K562 (cell line): ENCODE measurements at regions not wholly inside any gene's neighbourhood (a gene's known extent, or its start where the extent isn't known, plus 50 kb on each side); places are given as distances from the start of the nearest gene placed in this dataset.

Experiments used
- ATAC-seq: fragments of 200-7000 bp; cut with Tn5 transposase; 3 replicates; pipeline ENCODE4 v1.9.1; 2020; ENCODE audit warnings: moderate library complexity
- BruUV-seq: library from RNA; stranded (reverse); fragments of 400-500 nt; replicated peaks from 2 replicates; lab custom pipeline; 2021; lab: Mats Ljungman, UMichigan
- CTCF ChIA-PET: fragments of 300-600 bp; formaldehyde crosslinking; extraction: SDS; loops from one replicate; lab custom pipeline; 2021; ENCODE audit warnings: low intra/inter-chr PET ratio; lab: Yijun Ruan, JAX
- POLR2A ChIA-PET: fragments of 300-600, 350-650 bp; sonication (Branson Sonifier 250); formaldehyde crosslinking; extraction: SDS; loops from one replicate; lab custom pipeline; 2021; ENCODE audit warnings: antibody characterized with exemption, inconsistent platforms; lab: Yijun Ruan, JAX
- DNase-seq, 4 experiments: peaks; one replicate each; pipeline versions ENCODE4 v3.0.0 to v3.0.0-alpha.2; 2011 to 2018; ENCODE audit warnings: low spot score in 3 of 4, mixed read lengths in 3 of 4; ENCODE audit errors: extremely low read depth in 1 of 4
- FAIRE-seq: peaks from 2 replicates; lab custom pipeline; 2011; peaks lifted over from hg19 to GRCh38; lab: Jason Lieb, UNC
- H2AFZ ChIP-seq: 2 replicates; pipeline ENCODE4 v1.6.0; 2011; ENCODE audit warnings: low read depth, low read length, control low read depth, inconsistent platforms
- H3K27ac ChIP-seq: fragments of 200-600 bp; 3 replicates; pipeline ENCODE4 v1.8.0; 2011; ENCODE audit warnings: low read depth, mild to moderate bottlenecking, control low read depth, inconsistent platforms, low read length, moderate library complexity, mixed read lengths; ENCODE audit errors: extremely low read depth
- H3K27me3 ChIP-seq, 2 experiments: fragments of 300-600 bp in 1 of 2; 2 replicates in 1 of 2; 3 replicates in 1 of 2; pipeline versions ENCODE4 v1.6.0 to v1.8.0; 2011; ENCODE audit warnings: inconsistent platforms in 2 of 2, low read length in 2 of 2, mild to moderate bottlenecking in 1 of 2, mixed read lengths in 1 of 2, moderate library complexity in 1 of 2; ENCODE audit not compliant: control insufficient read depth in 2 of 2, insufficient read depth in 2 of 2
- H3K36me3 ChIP-seq: fragments of 300-600 bp; 3 replicates; pipeline ENCODE4 v1.8.0; 2011; ENCODE audit warnings: mild to moderate bottlenecking, low read length, inconsistent platforms; ENCODE audit not compliant: control insufficient read depth, insufficient read depth
- H3K4me1 ChIP-seq, 2 experiments: fragments of 200-600 bp in 1 of 2; replicated peaks in 1 of 2; 2 replicates in 1 of 2; 3 replicates in 1 of 2; pipeline versions ENCODE4 v1.5.1 to v1.8.0; 2011; ENCODE audit warnings: inconsistent platforms in 2 of 2, low read length in 2 of 2, mild to moderate bottlenecking in 1 of 2, mixed read lengths in 1 of 2, moderate library complexity in 1 of 2; ENCODE audit not compliant: control insufficient read depth in 2 of 2, insufficient read depth in 2 of 2
- H3K4me2 ChIP-seq: 2 replicates; pipeline ENCODE4 v1.6.1; 2011; ENCODE audit warnings: low read length, control low read depth, inconsistent platforms, mixed read lengths; ENCODE audit not compliant: insufficient read depth
- H3K4me3 ChIP-seq: fragments of 200-600 bp; sonication (generic), shearing (Covaris generic); 2 replicates; pipeline ENCODE4 v1.5.1; 2016; ENCODE audit warnings: control low read depth, inconsistent platforms
- H3K79me2 ChIP-seq: fragments of 200-600 bp; 3 replicates; pipeline ENCODE4 v1.8.0; 2011; ENCODE audit warnings: low read length, inconsistent platforms; ENCODE audit not compliant: control insufficient read depth, insufficient read depth
- H3K9ac ChIP-seq, 2 experiments: 2 replicates each; pipeline versions ENCODE4 v1.6.0 to v1.6.1; 2011; ENCODE audit warnings: low read depth in 2 of 2, low read length in 2 of 2, control low read depth in 1 of 2, inconsistent platforms in 1 of 2, mild to moderate bottlenecking in 1 of 2, mixed read lengths in 1 of 2; ENCODE audit not compliant: insufficient read depth in 1 of 2
- H3K9me1 ChIP-seq: one replicate; pipeline ENCODE4 v1.6.0; 2011; ENCODE audit warnings: inconsistent platforms, mild to moderate bottlenecking, low read length, moderate library complexity; ENCODE audit not compliant: control insufficient read depth, insufficient read depth
- H3K9me3 ChIP-seq: replicated peaks from 2 replicates; pipeline ENCODE4 v1.5.1; 2011; ENCODE audit warnings: low read depth, low read length, inconsistent platforms; ENCODE audit not compliant: control insufficient read depth, insufficient read depth
- H4K20me1 ChIP-seq: replicated peaks from 2 replicates; pipeline ENCODE4 v1.6.1; 2011; ENCODE audit warnings: low read length, inconsistent platforms, mixed read lengths; ENCODE audit not compliant: control insufficient read depth, insufficient read depth
- ATF7 ChIP-seq: fragments of 450-650 bp; IDR thresholded peaks from 2 replicates; pipeline ENCODE4 v1.7.1; 2014; ENCODE audit warnings: mild to moderate bottlenecking, moderate library complexity
- GATA2 ChIP-seq: sonication (generic); formaldehyde crosslinking; IDR thresholded peaks from 2 replicates; pipeline ENCODE4 v1.4.0; 2020; ENCODE audit warnings: mild to moderate bottlenecking, missing genetic modification reagents
- KDM1A ChIP-seq, 2 experiments: fragments of 450-650 bp; IDR thresholded peaks; 2 replicates each; pipeline ENCODE4 v1.6.1; 2016; ENCODE audit warnings: mild to moderate bottlenecking in 2 of 2
- TAF9B ChIP-seq: fragments of 450-650 bp; IDR thresholded peaks from 2 replicates; pipeline ENCODE4 v1.6.1; 2018; ENCODE audit warnings: mild to moderate bottlenecking; ENCODE audit not compliant: partially characterized antibody
- TEAD1 ChIP-seq, 2 experiments: fragments of 450-650 bp in 1 of 2; sonication (generic) in 1 of 2; formaldehyde crosslinking; IDR thresholded peaks; 2 replicates each; pipeline versions ENCODE4 v1.4.0 to v1.8.0; 2020 to 2022; ENCODE audit warnings: mild to moderate bottlenecking in 2 of 2, missing genetic modification reagents in 1 of 2
- TSC22D4 ChIP-seq: fragments of 450-650 bp; IDR thresholded peaks from 2 replicates; pipeline ENCODE4 v1.6.1; 2016; ENCODE audit warnings: missing genetic modification characterization, missing biosample characterization, control low read depth
- U2AF2 ChIP-seq: fragments of 200-400 bp; formaldehyde crosslinking; optimal IDR thresholded peaks from 2 replicates; pipeline ENCODE3; 2017; ENCODE audit warnings: low read depth, mild to moderate bottlenecking, low read length
- YY1 ChIP-seq, 3 experiments: IDR thresholded peaks; 2 replicates each; pipeline ENCODE4 v1.6.1; 2011; ENCODE audit warnings: low read length in 2 of 3, mild to moderate bottlenecking in 2 of 3, moderate library complexity in 2 of 3, borderline replicate concordance in 1 of 3, control low read depth in 1 of 3, low read depth in 1 of 3; ENCODE audit not compliant: insufficient read depth in 3 of 3, insufficient replicate concordance in 2 of 3, control insufficient read depth in 1 of 3, insufficient read length in 1 of 3; ENCODE audit errors: extremely low read depth in 1 of 3
- ZBTB1 ChIP-seq: sonication (generic); formaldehyde crosslinking; IDR thresholded peaks from 2 replicates; pipeline ENCODE4 v1.8.1; 2023; ENCODE audit warnings: missing genetic modification reagents, low read depth, mild to moderate bottlenecking, borderline replicate concordance
- ZNF24 ChIP-seq: fragments of 450-650 bp; IDR thresholded peaks from 2 replicates; pipeline ENCODE4 v1.6.1; 2016
- ZNF785 ChIP-seq: fragments of 250-450 bp; sonication (Bioruptor Pico); IDR thresholded peaks from 2 replicates; pipeline ENCODE4 v1.4.0; 2020; ENCODE audit warnings: mild to moderate bottlenecking
- ZNF830 ChIP-seq: fragments of 250-450 bp; sonication (Bioruptor Pico); IDR thresholded peaks from 2 replicates; pipeline ENCODE4 v1.5.0; 2021; ENCODE audit warnings: mild to moderate bottlenecking
- WGBS: fragments of 100-300 bp; shearing (Covaris generic); methylation state at CpG from one replicate; pipeline ENCODE4 v1.1.6; 2016; ENCODE audit warnings: low coverage, mixed read lengths; ENCODE audit not compliant: insufficient coverage; ENCODE audit errors: missing lambda C conversion rate; 5-methylcytosine and 5-hydroxymethylcytosine counted together
- in situ Hi-C: fragments of 300-500 bp; cut with MboI; formaldehyde crosslinking; loops from 4 replicates; pipeline ENCODE4 v1.15.0; 2018; ENCODE audit warnings: inconsistent platforms, mixed read lengths
- intact Hi-C: fragments of 100-400 bp; cut with micrococcal nuclease; formaldehyde crosslinking; loops from 2 replicates; pipeline ENCODE4 v1.14.2; 2022
- TF ChIP-seq, protein P1 (sequence below), 3 experiments: fragments of 200-800 bp in 1 of 3; sonication (Bioruptor generic) in 1 of 3; sonication (generic) in 1 of 3; formaldehyde crosslinking in 1 of 3; IDR thresholded peaks; 2 replicates each; pipeline versions ENCODE4 v1.6.1 to v1.8.0; 2016 to 2022; ENCODE audit warnings: mild to moderate bottlenecking in 2 of 3, missing compliant biosample characterization in 2 of 3, missing genetic modification characterization in 2 of 3, missing genetic modification reagents in 1 of 3

DNA sequence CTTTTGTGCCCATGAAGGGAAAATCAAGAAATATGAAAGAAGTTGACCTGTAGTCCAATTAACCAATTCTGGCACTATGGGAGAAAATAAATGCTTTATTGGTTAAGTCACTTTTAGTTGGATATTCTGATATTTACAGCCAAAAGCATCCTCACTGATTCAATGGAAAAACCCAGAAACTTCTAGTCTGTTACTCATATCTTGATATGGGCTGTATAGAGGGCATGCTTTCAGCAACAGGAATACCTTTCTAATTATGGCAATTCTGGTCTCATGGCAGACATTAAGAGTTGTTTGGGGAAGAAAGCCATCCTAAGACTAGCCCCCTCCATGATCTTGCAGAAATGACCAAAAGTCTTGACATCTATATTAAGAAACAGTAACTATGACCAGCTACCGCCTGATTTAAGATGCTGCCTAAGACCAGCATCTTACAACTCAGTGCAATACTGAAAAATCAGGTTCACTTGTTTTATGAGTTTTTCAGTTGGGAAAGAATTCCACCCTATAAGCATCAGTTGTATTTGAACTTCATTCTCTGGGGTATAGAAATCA is 91.5 kb upstream of the VAV3 start:
- H2AFZ ChIP-seq = no peak overlapping the region
- H3K9me1 ChIP-seq = no peaks in the 10 kb centered on the region
- no peaks in the 10 kb centered on the region for H3K36me3 ChIP-seq
- H3K4me2 ChIP-seq = no peak overlapping the region
- ChIA-PET POLR2A (no interaction called here), CTCF (no interaction called here)
- intact Hi-C loops = no loop called here
- H3K27me3 ChIP-seq = peaks cover 0 to 11% of the 10 kb centered on the region in 2 experiments; a peak in 3 of 5 replicates
- no peaks in the 10 kb centered on the region for H3K79me2 ChIP-seq
- no TSS peak for BruUV-seq
- H3K9me3 ChIP-seq = no peaks in the 10 kb centered on the region
- FAIRE-seq = no peak
- TF ChIP-seq U2AF2 (no peak), TAF9B (no peak), ZNF785 (CRISPR knock-in tag) (no peak), TEAD1 (CRISPR knock-in tag; IDR thresholded peaks at IDR 0.05) (no peak), TSC22D4 (no peak), ATF7 (no peak), YY1 (IDR thresholded peaks at IDR 0.05; ENCODE audit: borderline replicate concordance in 1 of 3, control insufficient read depth in 1 of 3, extremely low read depth in 1 of 3, insufficient read depth in 3 of 3, insufficient read length in 1 of 3, insufficient replicate concordance in 2 of 3, low read depth in 1 of 3, low read length in 2 of 3) (no peak), ZNF24 (no peak), ZNF830 (no peak), GATA2 (CRISPR knock-in tag) (no peak), KDM1A (IDR thresholded peaks at IDR 0.05) (no peak), ZBTB1 (CRISPR knock-in tag) (no peak)
- TF ChIP-seq, protein P1, sequence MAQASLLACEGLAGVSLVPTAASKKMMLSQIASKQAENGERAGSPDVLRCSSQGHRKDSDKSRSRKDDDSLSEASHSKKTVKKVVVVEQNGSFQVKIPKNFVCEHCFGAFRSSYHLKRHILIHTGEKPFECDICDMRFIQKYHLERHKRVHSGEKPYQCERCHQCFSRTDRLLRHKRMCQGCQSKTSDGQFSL (CRISPR knock-in tag; IDR thresholded peaks at IDR 0.05) = no peak
- TF ChIP-seq, protein P1 (tag; IDR thresholded peaks at IDR 0.05) = no peak
- 13% methylated on average over 1 of the region's 1 CpG for WGBS
- no peaks in the 10 kb centered on the region for H4K20me1 ChIP-seq
- in situ Hi-C loops = no loop called here
- no peaks in the 10 kb centered on the region for H3K4me1 ChIP-seq
- H3K4me3 ChIP-seq = no peak overlapping the region
- H3K9ac ChIP-seq = no peak overlapping the region
- no peak overlapping the region for H3K27ac ChIP-seq
- ATAC-seq = no peak
- no peak for DNase-seq
